OCI-LY1 (cell line): ENCODE measurements at regions not wholly inside any gene's neighbourhood (a gene's known extent, or its start where the extent isn't known, plus 50 kb on each side); places are given as distances from the start of the nearest gene placed in this dataset.
"Not testable (repeated sequence)": the region's sequence is repeated elsewhere in the genome, so short reads cannot be mapped to it uniquely, and the experiment has no call there.

Source experiments
- H2AFZ ChIP-seq: fragments of 200-600 bp; sonication (generic), shearing (Covaris generic); 2 replicates; pipeline ENCODE4 v1.6.0; 2014; ENCODE audit warnings: antibody characterized with exemption, mild to moderate bottlenecking, low read length
- H3F3A ChIP-seq: fragments of 200-600 bp; sonication (generic), shearing (Covaris generic); 2 replicates; pipeline ENCODE4 v1.6.0; 2014; ENCODE audit warnings: mild to moderate bottlenecking, antibody characterized with exemption, low read length, moderate library complexity; ENCODE audit not compliant: insufficient read depth
- H3K27ac ChIP-seq: fragments of 200-600 bp; sonication (generic); 2 replicates; pipeline ENCODE4 v1.5.1; 2014; ENCODE audit warnings: low read length, mixed run types, mild to moderate bottlenecking, low read depth; ENCODE audit not compliant: poor library complexity, severe bottlenecking
- H3K27me3 ChIP-seq: fragments of 200-600 bp; sonication (generic); 2 replicates; pipeline ENCODE4 v1.6.0; 2014; ENCODE audit warnings: antibody characterized with exemption, mild to moderate bottlenecking, low read length, moderate library complexity; ENCODE audit not compliant: insufficient read depth
- H3K36me3 ChIP-seq: fragments of 200-600 bp; sonication (generic); 2 replicates; pipeline ENCODE4 v1.6.1; 2014; ENCODE audit warnings: mild to moderate bottlenecking, antibody characterized with exemption, low read length, moderate library complexity, mixed read lengths; ENCODE audit not compliant: insufficient read depth
- H3K4me1 ChIP-seq: fragments of 200-600 bp; sonication (generic); 2 replicates; pipeline ENCODE4 v1.5.1; 2014; ENCODE audit warnings: mild to moderate bottlenecking, low read length, moderate library complexity; ENCODE audit not compliant: insufficient read depth, severe bottlenecking
- H3K4me2 ChIP-seq: fragments of 200-600 bp; sonication (generic), shearing (Covaris generic); 2 replicates; pipeline ENCODE4 v1.6.1; 2014; ENCODE audit warnings: low read length
- H3K4me3 ChIP-seq: fragments of 200-600 bp; sonication (generic); 2 replicates; pipeline ENCODE4 v1.5.1; 2014; ENCODE audit warnings: low read length, low read depth, mild to moderate bottlenecking, mixed read lengths; ENCODE audit not compliant: poor library complexity, severe bottlenecking
- H3K79me2 ChIP-seq: fragments of 200-600 bp; shearing (Covaris generic); 2 replicates; pipeline ENCODE4 v1.6.1; 2016; ENCODE audit warnings: mixed run types, low read length, mixed read lengths; ENCODE audit not compliant: insufficient read depth
- H3K9ac ChIP-seq: fragments of 200-600 bp; sonication (generic), shearing (Covaris generic); 2 replicates; pipeline ENCODE4 v1.6.1; 2014; ENCODE audit warnings: mild to moderate bottlenecking, low read length, mixed read lengths
- H3K9me2 ChIP-seq: fragments of 200-600 bp; sonication (generic), shearing (Covaris generic); 2 replicates; pipeline ENCODE4 v1.6.1; 2014; ENCODE audit warnings: low read depth, mild to moderate bottlenecking, low read length, mixed read lengths
- H3K9me3 ChIP-seq: fragments of 200-600 bp; shearing (Covaris generic); 2 replicates; pipeline ENCODE4 v1.6.1; 2014; ENCODE audit warnings: low read length, mixed read lengths
- H4K20me1 ChIP-seq: fragments of 200-600 bp; sonication (generic), shearing (Covaris generic); 2 replicates; pipeline ENCODE4 v1.6.0; 2016; ENCODE audit warnings: mild to moderate bottlenecking, low read length; ENCODE audit not compliant: insufficient read depth
- CTCF ChIP-seq: fragments of 200-600 bp; sonication (generic), shearing (Covaris generic); IDR thresholded peaks from 2 replicates; pipeline ENCODE4 v1.5.1; 2017; ENCODE audit warnings: mild to moderate bottlenecking, antibody characterized with exemption, low read length, moderate library complexity, mixed read lengths
- EZH2 ChIP-seq: fragments of 200-600 bp; sonication (generic), shearing (Covaris generic); IDR thresholded peaks from 2 replicates; pipeline ENCODE4 v1.8.0; 2017; ENCODE audit warnings: borderline replicate concordance, mixed run types, mild to moderate bottlenecking, antibody characterized with exemption, low read length, moderate library complexity, mixed read lengths

DNA sequence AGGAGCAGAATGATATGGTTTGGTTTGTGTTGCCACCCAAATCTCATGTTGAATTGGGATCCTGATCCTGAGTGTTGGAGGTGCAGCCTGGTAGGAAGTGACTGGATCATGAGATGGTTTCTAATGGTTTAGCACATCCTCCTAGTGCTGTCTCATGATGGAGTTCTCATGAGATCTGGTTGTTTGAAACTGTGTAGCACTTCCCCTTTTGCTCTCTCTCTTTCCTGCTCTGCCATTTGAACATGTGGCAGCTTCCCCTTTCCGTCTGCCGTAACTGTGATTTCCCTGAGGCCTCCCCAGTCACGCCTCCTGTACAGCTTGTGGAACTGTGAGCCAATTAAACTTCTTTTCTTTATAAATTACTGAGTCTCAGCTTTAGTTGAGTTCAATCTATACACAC is 756.8 kb upstream of the CDH6 start:
- TF ChIP-seq CTCF (no peak), EZH2 (no peak)
- Histone ChIP-seq H2AFZ (no peak overlapping the region), H3K9me2 (no peaks in the 10 kb centered on the region), H3K9ac (no peak overlapping the region), H3K27me3 (no peaks in the 10 kb centered on the region), H4K20me1 (no peaks in the 10 kb centered on the region), H3K27ac (no peak overlapping the region), H3F3A (no peaks in the 10 kb centered on the region), H3K79me2 (no peaks in the 10 kb centered on the region), H3K9me3 (no peaks in the 10 kb centered on the region), H3K4me1 (no peaks in the 10 kb centered on the region), H3K4me2 (no peak overlapping the region), H3K4me3 (no peak overlapping the region), H3K36me3 (no peaks in the 10 kb centered on the region)

DNA sequence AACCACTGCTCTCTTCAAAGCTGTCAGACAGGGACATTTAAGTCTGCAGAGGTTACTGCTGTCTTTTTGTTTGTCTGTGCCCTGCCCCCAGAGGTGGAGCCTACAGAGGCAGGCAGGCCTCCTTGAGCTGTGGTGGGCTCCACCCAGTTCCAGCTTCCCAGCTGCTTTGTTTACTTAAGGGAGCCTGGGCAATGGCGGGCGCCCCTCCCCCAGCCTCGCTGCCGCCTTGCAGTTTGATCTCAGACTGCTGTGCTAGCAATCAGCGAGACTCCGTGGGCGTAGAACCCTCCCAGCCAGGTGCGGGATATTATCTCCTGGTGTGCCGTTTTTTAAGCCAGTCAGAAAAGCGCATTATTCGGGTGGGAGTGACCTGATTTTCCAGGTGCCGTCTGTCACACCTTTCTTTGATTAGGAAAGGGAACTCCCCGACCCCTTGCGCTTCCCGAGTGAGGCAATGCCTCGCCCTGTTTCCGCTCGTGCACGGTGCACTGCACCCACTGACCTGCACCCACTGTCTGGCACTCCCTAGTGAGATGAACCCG is 764.5 kb upstream of the CDH6 start:
- not testable (repeated sequence) for H2AFZ ChIP-seq, H3K36me3 ChIP-seq, H3K4me3 ChIP-seq, H3K79me2 ChIP-seq, H3K9ac ChIP-seq, H3K4me1 ChIP-seq, H4K20me1 ChIP-seq, H3K4me2 ChIP-seq, H3K9me2 ChIP-seq, H3F3A ChIP-seq, H3K27me3 ChIP-seq, H3K27ac ChIP-seq, H3K9me3 ChIP-seq

DNA sequence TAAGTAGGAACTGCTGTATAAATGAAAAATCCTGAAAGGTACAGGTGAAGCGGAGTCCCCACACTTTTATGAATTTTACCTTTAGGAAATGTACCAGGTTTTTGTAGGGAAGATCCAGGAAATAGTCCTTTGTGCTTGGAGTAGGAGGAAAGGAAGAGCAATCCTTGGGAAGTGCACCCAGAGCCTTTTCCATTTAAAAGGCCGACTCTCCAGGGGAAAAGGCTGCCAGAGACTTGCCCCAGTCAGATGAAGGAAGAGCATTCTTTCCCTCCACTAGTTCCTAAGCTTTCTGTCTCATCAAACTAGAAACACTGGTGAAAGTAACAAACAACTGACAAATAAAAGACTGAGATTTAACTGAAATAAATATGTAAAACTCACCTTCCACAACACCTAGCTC is 779.4 kb upstream of the CDH6 start:
- no peak overlapping the region for H3K4me2 ChIP-seq
- H3K27me3 ChIP-seq, result no peaks in the 10 kb centered on the region
- no peaks in the 10 kb centered on the region for H3K79me2 ChIP-seq
- no peaks in the 10 kb centered on the region for H3K4me1 ChIP-seq
- H3F3A ChIP-seq, result no peaks in the 10 kb centered on the region
- H3K36me3 ChIP-seq, result no peaks in the 10 kb centered on the region
- TF ChIP-seq CTCF (no peak), EZH2 (no peak)
- H3K4me3 ChIP-seq, result no peak overlapping the region
- H3K9me3 ChIP-seq, result no peaks in the 10 kb centered on the region
- no peak overlapping the region for H2AFZ ChIP-seq
- H3K9ac ChIP-seq, result no peak overlapping the region
- H3K27ac ChIP-seq, result no peak overlapping the region
- no peaks in the 10 kb centered on the region for H3K9me2 ChIP-seq
- H4K20me1 ChIP-seq, result no peaks in the 10 kb centered on the region

DNA sequence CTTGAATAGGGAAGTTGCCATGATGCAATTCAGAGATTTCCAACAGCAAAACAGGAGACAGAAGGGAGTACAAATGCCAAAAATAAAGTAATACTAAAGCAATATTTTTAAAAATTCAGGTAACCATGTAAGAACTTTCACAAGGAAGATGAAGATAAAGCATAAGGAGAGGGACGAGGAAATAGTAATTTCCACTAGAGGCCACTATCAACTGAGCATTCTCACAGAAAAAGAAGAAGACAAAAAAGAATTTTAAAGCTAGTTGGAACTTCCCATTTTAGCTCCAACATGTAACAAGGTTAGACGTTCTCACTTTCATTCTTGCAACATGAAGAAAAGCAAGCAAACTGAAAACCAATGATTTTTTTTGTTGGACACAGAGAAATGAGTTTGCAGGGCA is 779.9 kb upstream of the CDH6 start:
- H3K4me1 ChIP-seq, result no peaks in the 10 kb centered on the region
- no peak overlapping the region for H3K9ac ChIP-seq
- H3K9me3 ChIP-seq, result no peaks in the 10 kb centered on the region
- no peaks in the 10 kb centered on the region for H3F3A ChIP-seq
- no peak overlapping the region for H2AFZ ChIP-seq
- TF ChIP-seq CTCF (no peak), EZH2 (no peak)
- no peak overlapping the region for H3K4me3 ChIP-seq
- H3K9me2 ChIP-seq, result no peaks in the 10 kb centered on the region
- H4K20me1 ChIP-seq, result no peaks in the 10 kb centered on the region
- H3K27me3 ChIP-seq, result no peaks in the 10 kb centered on the region
- H3K27ac ChIP-seq, result no peak overlapping the region
- H3K4me2 ChIP-seq, result no peak overlapping the region
- no peaks in the 10 kb centered on the region for H3K79me2 ChIP-seq
- H3K36me3 ChIP-seq, result no peaks in the 10 kb centered on the region
